ENCODE measurements at regions not wholly inside any gene's neighbourhood (a gene's known extent, or its start where the extent isn't known, plus 50 kb on each side); places are given as distances from the start of the nearest gene placed in this dataset.
"Not testable (repeated sequence)": the region's sequence is repeated elsewhere in the genome, so short reads cannot be mapped to it uniquely, and the experiment has no call there.

GRCh38 chrX:82748906-82749505 is 759.1 kb upstream of the POU3F4 start:
- Mint-ChIP-seq H3K4me1 (no peaks in the 10 kb centered on the region), H3K27me3 (ENCODE audit: low read depth in 3 of 3) (peaks cover 0 to 2% (median 0%) of the 10 kb centered on the region in 3 donors), H3K27ac (no peak overlapping the region), H3K4me3 (no peak overlapping the region), H3K36me3 (no peaks in the 10 kb centered on the region), H3K9me3 (no peaks in the 10 kb centered on the region)
- no peak for DNase-seq

GRCh38 chrX:82756272-82756671 is 751.8 kb upstream of the POU3F4 start:
- DNase-seq, result no peak
- no peak overlapping the region for H3K4me3 Mint-ChIP-seq
- no peaks in the 10 kb centered on the region for H3K36me3 Mint-ChIP-seq
- peaks cover 0 to 2% (median 0%) of the 10 kb centered on the region in 6 donors for H3K9me3 Mint-ChIP-seq
- H3K27me3 Mint-ChIP-seq (ENCODE audit: low read depth in 3 of 3), result peaks cover 0 to 6% (median 2%) of the 10 kb centered on the region in 3 donors
- H3K27ac Mint-ChIP-seq, result no peak overlapping the region
- H3K4me1 Mint-ChIP-seq, result no peaks in the 10 kb centered on the region

GRCh38 chrX:82757614-82758013 is 750.5 kb upstream of the POU3F4 start:
- no peak for DNase-seq
- no peaks in the 10 kb centered on the region for H3K4me1 Mint-ChIP-seq
- no peak overlapping the region for H3K27ac Mint-ChIP-seq
- H3K4me3 Mint-ChIP-seq, result no peak overlapping the region
- peaks cover 0 to 6% (median 4%) of the 10 kb centered on the region in 3 donors for H3K27me3 Mint-ChIP-seq (ENCODE audit: low read depth in 3 of 3)
- H3K36me3 Mint-ChIP-seq, result no peaks in the 10 kb centered on the region
- peaks cover 0 to 2% (median 0%) of the 10 kb centered on the region in 6 donors for H3K9me3 Mint-ChIP-seq

- no peak for DNase-seq
- H3K4me3 Mint-ChIP-seq, result no peak overlapping the region
- H3K27me3 Mint-ChIP-seq (ENCODE audit: low read depth in 3 of 3), result peaks cover 0 to 8% (median 4%) of the 10 kb centered on the region in 3 donors
- H3K4me1 Mint-ChIP-seq, result no peaks in the 10 kb centered on the region
- H3K36me3 Mint-ChIP-seq, result no peaks in the 10 kb centered on the region
- no peak overlapping the region for H3K27ac Mint-ChIP-seq
- peaks cover 0 to 11% (median 5%) of the 10 kb centered on the region in 6 donors for H3K9me3 Mint-ChIP-seq
Measured at GRCh38 chrX:82764521-82764920, 743.6 kb upstream of the POU3F4 start.

- peaks cover 0 to 11% (median 5%) of the 10 kb centered on the region in 6 donors for H3K9me3 Mint-ChIP-seq
Measured at GRCh38 chrX:82765811-82766210, 742.3 kb upstream of the POU3F4 start.

GRCh38 chrX:82775426-82775825 is 732.7 kb upstream of the POU3F4 start:
- Mint-ChIP-seq H3K4me3 (no peak overlapping the region), H3K27me3 (ENCODE audit: low read depth in 3 of 3) (peaks cover 0 to 2% (median 0%) of the 10 kb centered on the region in 3 donors), H3K36me3 (no peaks in the 10 kb centered on the region), H3K27ac (no peak overlapping the region), H3K4me1 (no peaks in the 10 kb centered on the region), H3K9me3 (peaks cover 0 to 10% (median 3%) of the 10 kb centered on the region in 6 donors)
- no peak for DNase-seq

More at GRCh38 chrX:82765811-82766210, 742.3 kb upstream of the POU3F4 start:
- H3K27me3 Mint-ChIP-seq (ENCODE audit: low read depth in 3 of 3), result peaks cover 0 to 8% (median 5%) of the 10 kb centered on the region in 3 donors
- H3K36me3 Mint-ChIP-seq, result no peaks in the 10 kb centered on the region
- H3K27ac Mint-ChIP-seq, result no peak overlapping the region
- no peaks in the 10 kb centered on the region for H3K4me1 Mint-ChIP-seq
- DNase-seq, result no peak
- H3K4me3 Mint-ChIP-seq, result no peak overlapping the region

GRCh38 chrX:82782014-82782413 is 726.1 kb upstream of the POU3F4 start:
- Mint-ChIP-seq H3K27me3 (ENCODE audit: low read depth in 3 of 3) (no peaks in the 10 kb centered on the region), H3K36me3 (no peaks in the 10 kb centered on the region), H3K4me1 (no peaks in the 10 kb centered on the region), H3K27ac (no peak overlapping the region), H3K9me3 (peaks cover 2 to 11% (median 4%) of the 10 kb centered on the region in 6 donors), H3K4me3 (no peak overlapping the region)
- DNase-seq, result no peak

GRCh38 chrX:82812902-82813301 is 695.2 kb upstream of the POU3F4 start:
- not testable (repeated sequence) for H3K27me3 Mint-ChIP-seq (ENCODE audit: low read depth in 3 of 3); H3K4me3 Mint-ChIP-seq; H3K36me3 Mint-ChIP-seq; H3K4me1 Mint-ChIP-seq; H3K27ac Mint-ChIP-seq; DNase-seq
- H3K9me3 Mint-ChIP-seq, result peaks cover 0 to 13% (median 6%) of the 10 kb centered on the region in 6 donors

- peaks cover 0 to 3% (median 1%) of the 10 kb centered on the region in 3 donors for H3K27me3 Mint-ChIP-seq (ENCODE audit: low read depth in 3 of 3)
- DNase-seq, result no peak
- H3K27ac Mint-ChIP-seq, result no peak overlapping the region
- no peaks in the 10 kb centered on the region for H3K36me3 Mint-ChIP-seq
- H3K4me1 Mint-ChIP-seq, result peaks cover 0 to 3% of the 10 kb centered on the region in 2 donors
- peaks cover 0 to 11% (median 6%) of the 10 kb centered on the region in 6 donors for H3K9me3 Mint-ChIP-seq
- no peak overlapping the region for H3K4me3 Mint-ChIP-seq
Measured at GRCh38 chrX:82813671-82814078, 694.4 kb upstream of the POU3F4 start.

- Mint-ChIP-seq H3K27ac (no peak overlapping the region), H3K36me3 (no peaks in the 10 kb centered on the region), H3K27me3 (ENCODE audit: low read depth in 3 of 3) (peaks cover 0 to 3% (median 0%) of the 10 kb centered on the region in 3 donors), H3K4me1 (peaks cover 0 to 3% of the 10 kb centered on the region in 2 donors), H3K4me3 (no peak overlapping the region), H3K9me3 (peaks cover 0 to 11% (median 4%) of the 10 kb centered on the region in 6 donors)
- no peak for DNase-seq
Measured at GRCh38 chrX:82816001-82816400, 692.1 kb upstream of the POU3F4 start.

- Mint-ChIP-seq H3K4me3 (no peak overlapping the region), H3K27me3 (ENCODE audit: low read depth in 3 of 3) (peaks cover 0 to 3% (median 0%) of the 10 kb centered on the region in 3 donors), H3K9me3 (peaks cover 0 to 9% (median 3%) of the 10 kb centered on the region in 6 donors), H3K36me3 (no peaks in the 10 kb centered on the region), H3K4me1 (peaks cover 0 to under 1% of the 10 kb centered on the region in 2 donors), H3K27ac (no peak overlapping the region)
- no peak for DNase-seq
Measured at GRCh38 chrX:82816562-82816961, 691.5 kb upstream of the POU3F4 start.

- H3K9me3 Mint-ChIP-seq, result peaks cover 0 to 13% (median 2%) of the 10 kb centered on the region in 6 donors
- H3K4me3 Mint-ChIP-seq, result no peak overlapping the region
- no peak for DNase-seq
- no peak overlapping the region for H3K27ac Mint-ChIP-seq
- H3K36me3 Mint-ChIP-seq, result no peaks in the 10 kb centered on the region
- H3K27me3 Mint-ChIP-seq (ENCODE audit: low read depth in 3 of 3), result no peaks in the 10 kb centered on the region
- no peaks in the 10 kb centered on the region for H3K4me1 Mint-ChIP-seq
Measured at GRCh38 chrX:82842286-82842685, 665.8 kb upstream of the POU3F4 start.

- no peaks in the 10 kb centered on the region for H3K4me1 Mint-ChIP-seq
- H3K27me3 Mint-ChIP-seq (ENCODE audit: low read depth in 3 of 3), result peaks cover 1 to 4% (median 2%) of the 10 kb centered on the region in 3 donors
- no peak overlapping the region for H3K27ac Mint-ChIP-seq
- peaks cover 0 to 8% (median 3%) of the 10 kb centered on the region in 6 donors for H3K9me3 Mint-ChIP-seq
- no peak overlapping the region for H3K4me3 Mint-ChIP-seq
- no peaks in the 10 kb centered on the region for H3K36me3 Mint-ChIP-seq
- no peak for DNase-seq
Measured at GRCh38 chrX:82848111-82848510, 660.0 kb upstream of the POU3F4 start.
